ENCODE measurements at regions not wholly inside any gene's neighbourhood (a gene's known extent, or its start where the extent isn't known, plus 50 kb on each side); places are given as distances from the start of the nearest gene placed in this dataset.

DNA sequence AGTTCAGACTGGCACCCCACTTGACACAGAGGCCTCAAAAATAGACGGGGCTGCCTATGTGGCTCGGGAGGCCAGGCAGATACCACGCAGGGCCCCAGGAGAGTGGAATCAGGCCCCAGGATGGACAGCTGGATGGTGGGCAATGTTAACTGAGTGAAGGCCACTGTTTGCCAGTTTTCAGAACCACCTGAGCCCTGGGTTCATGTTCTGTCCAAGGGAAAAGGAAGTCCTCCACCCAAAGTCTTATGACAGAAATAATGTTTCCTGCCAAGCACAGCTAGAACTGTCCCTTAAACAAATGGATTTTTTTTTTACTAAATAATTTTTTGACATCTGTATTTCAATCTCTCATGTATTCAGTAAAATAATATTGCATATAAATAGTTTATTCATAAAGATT lies 228.4 kb downstream of the KLF13 start:
- TF ChIP-seq, protein P1, sequence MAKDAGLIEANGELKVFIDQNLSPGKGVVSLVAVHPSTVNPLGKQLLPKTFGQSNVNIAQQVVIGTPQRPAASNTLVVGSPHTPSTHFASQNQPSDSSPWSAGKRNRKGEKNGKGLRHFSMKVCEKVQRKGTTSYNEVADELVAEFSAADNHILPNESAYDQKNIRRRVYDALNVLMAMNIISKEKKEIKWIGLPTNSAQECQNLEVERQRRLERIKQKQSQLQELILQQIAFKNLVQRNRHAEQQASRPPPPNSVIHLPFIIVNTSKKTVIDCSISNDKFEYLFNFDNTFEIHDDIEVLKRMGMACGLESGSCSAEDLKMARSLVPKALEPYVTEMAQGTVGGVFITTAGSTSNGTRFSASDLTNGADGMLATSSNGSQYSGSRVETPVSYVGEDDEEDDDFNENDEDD (CRISPR knock-in tag; IDR thresholded peaks at IDR 0.05; ENCODE audit: borderline replicate concordance): no peak
- TF ChIP-seq, protein P2, sequence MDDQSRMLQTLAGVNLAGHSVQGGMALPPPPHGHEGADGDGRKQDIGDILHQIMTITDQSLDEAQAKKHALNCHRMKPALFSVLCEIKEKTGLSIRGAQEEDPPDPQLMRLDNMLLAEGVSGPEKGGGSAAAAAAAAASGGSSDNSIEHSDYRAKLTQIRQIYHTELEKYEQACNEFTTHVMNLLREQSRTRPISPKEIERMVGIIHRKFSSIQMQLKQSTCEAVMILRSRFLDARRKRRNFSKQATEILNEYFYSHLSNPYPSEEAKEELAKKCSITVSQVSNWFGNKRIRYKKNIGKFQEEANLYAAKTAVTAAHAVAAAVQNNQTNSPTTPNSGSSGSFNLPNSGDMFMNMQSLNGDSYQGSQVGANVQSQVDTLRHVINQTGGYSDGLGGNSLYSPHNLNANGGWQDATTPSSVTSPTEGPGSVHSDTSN (CRISPR knock-in tag; IDR thresholded peaks at IDR 0.05; ENCODE audit: borderline replicate concordance): no peak
- TF ChIP-seq PHF20 (CRISPR knock-in tag; IDR thresholded peaks at IDR 0.05) (no peak), PTBP1 (IDR thresholded peaks at IDR 0.05; ENCODE audit: low read depth, low read length, poor library complexity, severe bottlenecking) (no peak), POLR2A (IDR thresholded peaks at IDR 0.05; ENCODE audit: insufficient read depth in 1 of 2, low read depth in 2 of 2, low read length in 2 of 2) (no peak), YY1 (IDR thresholded peaks at IDR 0.05; ENCODE audit: insufficient read depth, insufficient replicate concordance, low read depth, low read length) (no peak), PHF8 (CRISPR knock-in tag; IDR thresholded peaks at IDR 0.05) (no peak), JUNB (CRISPR knock-in tag; IDR thresholded peaks at IDR 0.05; ENCODE audit: borderline replicate concordance) (no peak), ZFX (CRISPR knock-in tag; IDR thresholded peaks at IDR 0.05; ENCODE audit: low read depth) (no peak), ZFP37 (CRISPR knock-in tag; IDR thresholded peaks at IDR 0.05; ENCODE audit: borderline replicate concordance) (no peak), SRSF1 (optimal IDR thresholded peaks at IDR 0.05; ENCODE audit: low read depth, low read length) (no peak), NR2C2 (CRISPR knock-in tag; IDR thresholded peaks at IDR 0.05; ENCODE audit: borderline replicate concordance) (no peak)
- TF ChIP-seq, protein P3, sequence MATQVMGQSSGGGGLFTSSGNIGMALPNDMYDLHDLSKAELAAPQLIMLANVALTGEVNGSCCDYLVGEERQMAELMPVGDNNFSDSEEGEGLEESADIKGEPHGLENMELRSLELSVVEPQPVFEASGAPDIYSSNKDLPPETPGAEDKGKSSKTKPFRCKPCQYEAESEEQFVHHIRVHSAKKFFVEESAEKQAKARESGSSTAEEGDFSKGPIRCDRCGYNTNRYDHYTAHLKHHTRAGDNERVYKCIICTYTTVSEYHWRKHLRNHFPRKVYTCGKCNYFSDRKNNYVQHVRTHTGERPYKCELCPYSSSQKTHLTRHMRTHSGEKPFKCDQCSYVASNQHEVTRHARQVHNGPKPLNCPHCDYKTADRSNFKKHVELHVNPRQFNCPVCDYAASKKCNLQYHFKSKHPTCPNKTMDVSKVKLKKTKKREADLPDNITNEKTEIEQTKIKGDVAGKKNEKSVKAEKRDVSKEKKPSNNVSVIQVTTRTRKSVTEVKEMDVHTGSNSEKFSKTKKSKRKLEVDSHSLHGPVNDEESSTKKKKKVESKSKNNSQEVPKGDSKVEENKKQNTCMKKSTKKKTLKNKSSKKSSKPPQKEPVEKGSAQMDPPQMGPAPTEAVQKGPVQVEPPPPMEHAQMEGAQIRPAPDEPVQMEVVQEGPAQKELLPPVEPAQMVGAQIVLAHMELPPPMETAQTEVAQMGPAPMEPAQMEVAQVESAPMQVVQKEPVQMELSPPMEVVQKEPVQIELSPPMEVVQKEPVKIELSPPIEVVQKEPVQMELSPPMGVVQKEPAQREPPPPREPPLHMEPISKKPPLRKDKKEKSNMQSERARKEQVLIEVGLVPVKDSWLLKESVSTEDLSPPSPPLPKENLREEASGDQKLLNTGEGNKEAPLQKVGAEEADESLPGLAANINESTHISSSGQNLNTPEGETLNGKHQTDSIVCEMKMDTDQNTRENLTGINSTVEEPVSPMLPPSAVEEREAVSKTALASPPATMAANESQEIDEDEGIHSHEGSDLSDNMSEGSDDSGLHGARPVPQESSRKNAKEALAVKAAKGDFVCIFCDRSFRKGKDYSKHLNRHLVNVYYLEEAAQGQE (IDR thresholded peaks at IDR 0.05; ENCODE audit: borderline replicate concordance in 1 of 2, low read depth in 1 of 2, low read length in 2 of 2): no peak

Measured in HepG2 (cell line).